HG02759 (cell line): ENCODE measurements at regions not wholly inside any gene's neighbourhood (a gene's known extent, or its start where the extent isn't known, plus 50 kb on each side); places are given as distances from the start of the nearest gene placed in this dataset.

Experiments used
- ATAC-seq: cut with Tn5 transposase; IDR thresholded peaks from one replicate; pipeline ENCODE4 v1.9.1; 2021; ENCODE audit warnings: mild to moderate bottlenecking, moderate library complexity; ENCODE audit not compliant: unreplicated experiment

- ATAC-seq: no peak
Observed at GRCh38 chr18:39759926-39760325, 2194.3 kb upstream of the CELF4 start.

DNA sequence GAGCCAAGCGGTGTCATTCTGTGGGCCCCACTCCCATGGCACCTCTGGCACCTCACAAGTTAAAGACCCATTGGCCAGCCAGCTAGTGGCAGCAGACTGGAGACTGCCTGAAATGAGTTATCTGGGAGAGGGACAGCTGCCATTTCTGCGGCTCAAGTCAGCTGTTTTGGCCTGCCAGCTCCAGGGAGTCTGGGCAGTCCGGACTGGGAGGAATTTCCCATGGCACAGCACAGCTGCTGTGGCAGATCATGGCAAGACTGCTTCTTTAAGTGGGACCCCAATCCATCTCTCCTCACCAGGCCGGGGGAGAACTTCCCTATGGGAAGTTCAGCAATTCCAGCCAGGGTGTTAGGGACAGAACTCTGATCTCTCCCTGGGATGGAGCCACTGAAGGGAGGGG, 2187.6 kb upstream of the CELF4 start:
- no peak for ATAC-seq

- no peak for ATAC-seq
Observed at GRCh38 chr18:39752351-39752750, 2186.8 kb upstream of the CELF4 start.

- ATAC-seq: no peak
Observed at GRCh38 chr18:39751921-39752320, 2186.3 kb upstream of the CELF4 start.

DNA sequence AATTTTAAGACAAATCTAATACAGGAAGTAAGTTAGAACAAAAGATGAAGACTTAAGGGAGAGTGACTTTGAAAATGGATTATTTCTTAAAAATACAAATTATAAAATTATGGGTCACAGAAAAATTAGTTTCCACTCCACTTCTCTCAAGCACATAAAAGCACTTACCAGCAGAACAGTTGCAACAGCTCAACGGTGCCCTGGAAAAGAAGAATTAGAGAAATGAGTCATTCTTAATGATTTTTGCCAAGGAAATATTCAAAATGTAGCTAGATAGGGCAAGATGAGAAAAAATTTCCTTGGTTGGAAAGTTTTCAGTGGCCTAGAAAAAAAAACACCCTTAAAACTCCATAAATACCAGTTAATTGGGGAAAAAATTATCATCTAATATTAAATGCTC, 2185.6 kb upstream of the CELF4 start:
- no peak for ATAC-seq

DNA sequence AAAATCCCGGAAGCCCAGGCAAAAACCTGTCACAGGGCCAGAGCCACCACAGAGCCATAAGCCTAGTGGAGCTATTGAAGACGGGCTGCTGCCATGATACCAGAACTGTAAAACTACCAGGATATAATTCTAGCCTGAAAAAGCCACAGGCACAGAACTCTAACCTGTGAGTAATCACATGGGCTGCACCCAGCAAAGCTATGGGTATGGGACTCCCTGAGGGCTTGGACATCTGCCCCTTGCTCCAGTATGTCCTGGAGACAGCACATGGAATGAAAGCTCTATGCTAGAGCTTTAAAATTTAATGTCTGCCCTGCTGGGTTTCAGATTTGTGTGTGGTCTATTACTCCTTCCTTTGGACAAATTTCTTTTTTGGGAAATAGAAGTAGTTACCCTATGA, 2183.6 kb upstream of the CELF4 start:
- no peak for ATAC-seq

- no peak for ATAC-seq
Observed at GRCh38 chr18:39748727-39749126, 2183.1 kb upstream of the CELF4 start.

- no peak for ATAC-seq
Observed at GRCh38 chr18:39746201-39746600, 2180.6 kb upstream of the CELF4 start.

GRCh38 chr18:39743463-39743862, 2177.9 kb upstream of the CELF4 start:
- no peak for ATAC-seq

GRCh38 chr18:39741755-39742466, 2176.3 kb upstream of the CELF4 start:
- no peak for ATAC-seq

- no peak for ATAC-seq
Observed at GRCh38 chr18:39737869-39738268, 2172.3 kb upstream of the CELF4 start.

DNA sequence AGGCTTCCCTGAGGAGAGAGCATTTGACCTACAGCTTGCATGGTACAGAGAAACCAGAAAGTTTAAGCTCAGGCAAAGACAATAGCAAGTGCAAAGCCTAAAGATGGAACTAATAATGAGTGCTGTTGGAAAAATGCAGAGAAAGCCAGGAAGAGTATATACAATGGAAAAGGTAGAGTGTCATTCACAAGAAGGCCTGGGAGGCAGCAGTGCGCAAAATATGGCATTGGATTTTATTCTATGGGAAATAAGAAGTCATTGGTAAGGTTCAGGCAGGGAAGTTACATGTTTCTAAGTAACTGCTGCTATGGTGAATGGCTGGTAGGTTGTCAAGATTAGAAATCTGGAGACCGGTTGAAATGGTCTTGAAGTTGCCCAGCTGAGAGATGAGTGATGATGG, 2167.3 kb upstream of the CELF4 start:
- ATAC-seq: no peak

DNA sequence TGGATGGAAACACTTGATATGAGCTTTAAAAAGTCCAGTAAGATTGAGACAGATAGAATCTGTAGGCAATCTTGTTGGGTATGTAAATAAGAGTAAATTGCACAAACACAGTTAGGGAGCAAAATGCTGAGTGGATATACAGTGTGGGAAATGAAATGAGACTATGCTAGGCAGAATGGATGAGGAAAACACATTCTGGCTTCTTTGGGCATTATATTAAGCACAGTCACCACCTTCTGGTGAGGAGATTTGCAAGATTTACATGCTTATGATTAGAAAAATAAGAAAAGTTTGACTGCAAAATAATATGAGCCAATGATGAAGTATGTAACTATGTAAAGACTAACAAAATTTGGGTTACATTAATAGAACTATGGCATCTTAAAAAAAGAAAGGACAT, 2165.0 kb upstream of the CELF4 start:
- no peak for ATAC-seq

GRCh38 chr18:39724652-39725051, 2159.1 kb upstream of the CELF4 start:
- ATAC-seq: no peak

DNA sequence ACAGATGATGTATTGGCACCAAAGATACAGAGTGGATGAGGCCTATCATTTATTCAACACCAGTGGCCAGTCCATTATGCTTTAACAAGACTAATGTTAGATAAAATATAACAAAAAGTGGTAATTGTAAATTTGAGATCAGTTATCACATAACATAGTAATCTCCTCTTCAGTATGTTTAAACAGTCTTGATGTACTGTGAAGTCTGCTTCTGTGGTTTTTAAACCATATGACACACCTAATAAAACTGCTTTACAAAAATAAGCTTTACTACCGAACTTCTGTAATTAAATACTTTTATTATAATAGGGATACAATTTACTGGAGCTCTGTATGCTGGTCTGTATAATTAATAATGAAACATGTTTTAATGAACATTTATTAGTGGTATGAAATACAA, 2156.1 kb upstream of the CELF4 start:
- no peak for ATAC-seq

DNA sequence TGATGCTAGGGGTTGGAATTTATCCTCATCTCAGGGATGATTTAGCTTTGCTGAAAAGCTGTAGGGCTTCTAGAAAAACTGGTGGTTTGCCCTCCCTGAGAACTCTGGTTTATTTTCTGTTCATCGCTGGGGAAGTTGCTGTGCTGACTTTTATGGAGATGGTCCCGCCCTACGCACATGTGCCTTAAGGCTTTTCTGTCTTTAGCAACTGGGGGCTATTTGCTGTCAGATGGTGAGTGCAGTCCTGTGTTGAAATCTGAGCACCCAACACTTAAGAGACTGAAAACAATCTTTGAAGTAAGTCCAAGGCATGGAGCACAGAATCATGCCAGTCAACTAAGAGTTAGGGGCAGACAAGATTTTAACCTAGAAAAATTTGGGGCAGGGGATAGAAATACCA, 2148.4 kb upstream of the CELF4 start:
- no peak for ATAC-seq

DNA sequence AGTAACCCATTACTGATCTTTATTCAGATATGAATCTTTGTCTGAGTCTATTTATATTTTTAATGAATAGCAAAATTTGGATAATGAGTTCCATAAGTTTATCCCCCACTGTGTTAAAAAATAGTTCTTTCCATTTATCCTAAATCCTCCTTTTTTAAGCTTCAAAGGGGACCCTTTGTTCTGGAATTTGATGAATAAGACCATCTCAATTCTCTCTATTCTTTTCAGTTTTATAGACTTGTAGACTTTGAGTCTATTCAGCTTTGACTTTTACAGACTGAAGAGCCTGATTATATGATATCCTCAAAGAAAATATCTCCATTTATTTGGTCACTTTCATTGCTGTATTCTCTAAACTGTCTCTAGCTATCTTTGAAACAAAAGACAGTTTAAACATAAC, 2146.1 kb upstream of the CELF4 start:
- no peak for ATAC-seq

- no peak for ATAC-seq
Observed at GRCh38 chr18:39705362-39705761, 2139.8 kb upstream of the CELF4 start.

- ATAC-seq: no peak
Observed at GRCh38 chr18:39702888-39703287, 2137.3 kb upstream of the CELF4 start.

DNA sequence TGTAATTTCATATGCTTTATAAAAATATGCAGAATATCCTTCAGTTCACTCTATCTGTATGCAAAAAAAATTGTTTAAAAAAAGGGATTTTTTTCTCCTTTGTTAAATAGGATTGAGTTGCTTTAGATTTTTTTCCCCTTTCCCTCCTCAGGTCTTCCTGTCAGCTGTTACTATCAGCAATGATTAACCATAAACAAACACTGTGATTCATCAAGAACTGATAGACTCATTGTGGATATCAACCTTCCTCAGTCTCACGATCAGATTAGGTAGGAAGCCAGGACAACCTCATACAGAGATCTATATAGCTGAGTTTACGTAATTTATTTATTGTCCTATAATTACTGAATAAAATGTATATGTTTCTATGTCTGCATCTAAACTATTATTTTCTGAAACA, 2136.2 kb upstream of the CELF4 start:
- no peak for ATAC-seq

DNA sequence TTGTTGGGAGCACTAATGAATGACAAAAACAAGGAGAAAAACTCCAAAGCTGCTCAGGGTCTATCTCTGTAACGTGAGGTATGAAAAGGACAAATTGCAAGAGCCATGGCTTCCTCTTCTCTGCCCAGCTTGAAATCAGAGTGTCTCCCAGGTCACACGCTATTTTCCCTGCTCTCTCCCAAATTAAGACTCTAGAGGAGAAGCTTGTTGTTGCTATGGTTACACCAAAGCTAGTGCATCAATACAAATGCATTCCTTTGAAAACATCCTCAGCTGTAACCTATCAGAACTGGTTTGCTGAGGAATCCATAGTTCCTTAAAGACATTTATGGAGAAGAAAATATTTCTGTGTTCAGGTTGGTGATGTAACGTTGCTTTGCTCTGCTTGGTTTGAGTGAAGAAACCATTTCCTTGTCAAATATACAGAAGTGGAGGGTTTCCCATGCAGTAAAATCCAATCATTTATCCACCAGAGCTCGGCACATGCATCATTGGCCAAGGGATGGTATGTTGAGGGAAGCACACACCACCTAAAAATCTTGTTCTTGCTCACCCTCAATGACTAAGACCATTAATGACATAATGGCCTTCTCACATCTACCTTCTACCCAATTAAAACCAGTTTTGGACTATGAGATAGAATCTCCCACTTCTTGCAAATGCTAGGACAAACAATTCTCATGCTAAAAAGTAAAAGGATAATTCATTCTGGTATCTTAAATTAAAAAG, 2135.6 kb upstream of the CELF4 start:
- ATAC-seq: no peak

DNA sequence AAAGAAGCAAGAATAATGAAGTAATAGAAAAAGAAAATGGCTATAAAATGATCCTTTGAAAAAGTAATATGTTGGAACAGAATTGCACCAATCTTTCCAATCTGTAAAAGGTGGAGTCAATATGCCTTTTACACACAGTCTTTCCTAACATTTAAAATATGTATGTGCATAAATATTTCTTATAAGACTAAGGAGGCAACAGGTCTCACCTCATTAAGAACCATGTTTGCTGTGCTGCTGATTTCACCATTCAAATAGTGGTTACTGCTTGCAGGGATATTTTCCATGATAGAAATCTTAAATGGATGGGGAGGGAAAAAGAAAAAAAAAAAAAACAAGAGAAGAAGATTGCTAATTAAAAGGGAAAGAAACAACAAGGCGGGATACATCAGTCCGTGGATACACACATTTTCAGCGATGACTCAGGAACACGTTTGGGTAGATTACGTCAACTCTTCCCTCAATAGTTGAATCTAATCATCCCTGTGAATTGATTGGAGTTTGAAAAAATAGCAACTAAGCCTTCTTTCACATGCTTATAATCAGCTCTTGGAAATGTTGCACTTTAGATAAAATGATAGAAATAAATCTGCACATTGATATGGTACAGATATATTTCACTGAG, 2133.9 kb upstream of the CELF4 start:
- ATAC-seq: no peak
